CD8-positive, alpha-beta memory T cell (primary cell): ENCODE measurements at regions not wholly inside any gene's neighbourhood (a gene's known extent, or its start where the extent isn't known, plus 50 kb on each side); places are given as distances from the start of the nearest gene placed in this dataset.

Experiments
- CTCF ChIA-PET: fragments of 350-600 bp; sonication (Branson Sonifier 250); formaldehyde crosslinking; loops from one replicate; lab custom pipeline; 2021; ENCODE audit warnings: antibody characterized with exemption; lab: Charles Lee
- POLR2A ChIA-PET: fragments of 350-600 bp; sonication (Branson Sonifier 250); formaldehyde crosslinking; loops from one replicate; lab custom pipeline; 2021; ENCODE audit warnings: antibody characterized with exemption; lab: Charles Lee
- DNase-seq, 5 donors: peaks; one replicate each; pipeline versions ENCODE4 v3.0.0 to v3.0.0-alpha.2; 2020 to 2022; ENCODE audit warnings: mixed read lengths in 1 of 5
- H3K27ac ChIP-seq: one replicate; pipeline ENCODE4 v1.7.0; 2013; ENCODE audit warnings: low read depth, mild to moderate bottlenecking, low read length, moderate library complexity
- H3K27me3 ChIP-seq: 2 replicates; pipeline ENCODE4 v1.7.0; 2013; ENCODE audit warnings: low read length, mild to moderate bottlenecking; ENCODE audit not compliant: insufficient read depth, poor library complexity, severe bottlenecking
- H3K36me3 ChIP-seq: 2 replicates; pipeline ENCODE4 v1.7.0; 2013; ENCODE audit warnings: mild to moderate bottlenecking, low read length, moderate library complexity; ENCODE audit not compliant: insufficient read depth
- H3K4me1 ChIP-seq: 2 replicates; pipeline ENCODE4 v1.7.0; 2013; ENCODE audit warnings: mild to moderate bottlenecking, low read length, moderate library complexity; ENCODE audit not compliant: insufficient read depth
- H3K4me3 ChIP-seq: 2 replicates; pipeline ENCODE4 v1.7.0; 2013; ENCODE audit warnings: mild to moderate bottlenecking, low read length
- H3K9me3 ChIP-seq: 2 replicates; pipeline ENCODE4 v1.7.0; 2013; ENCODE audit warnings: mild to moderate bottlenecking, low read length
- H3K27ac Mint-ChIP-seq, 8 donors: one replicate each; pipeline ENCODE4 v1.8.0; 2020 to 2021; ENCODE audit warnings: mixed read lengths in 8 of 8, mild to moderate bottlenecking in 6 of 8, inconsistent platforms in 3 of 8, moderate library complexity in 3 of 8
- H3K27me3 Mint-ChIP-seq, 2 donors: one replicate each; pipeline ENCODE4 v1.8.0; 2020 to 2021; ENCODE audit warnings: mixed read lengths in 2 of 2, mild to moderate bottlenecking in 1 of 2, moderate library complexity in 1 of 2
- H3K36me3 Mint-ChIP-seq, 3 donors: one replicate each; pipeline ENCODE4 v1.8.0; 2020 to 2021; ENCODE audit warnings: mixed read lengths in 3 of 3, inconsistent platforms in 1 of 3, mild to moderate bottlenecking in 1 of 3
- H3K4me1 Mint-ChIP-seq, 3 donors: one replicate each; pipeline ENCODE4 v1.8.0; 2020 to 2021; ENCODE audit warnings: mixed read lengths in 3 of 3, inconsistent platforms in 1 of 3, mild to moderate bottlenecking in 1 of 3
- H3K4me3 Mint-ChIP-seq, 7 donors: one replicate each; pipeline ENCODE4 v1.8.0; 2020 to 2021; ENCODE audit warnings: mixed read lengths in 7 of 7, mild to moderate bottlenecking in 6 of 7, moderate library complexity in 4 of 7, inconsistent platforms in 2 of 7
- H3K9me3 Mint-ChIP-seq, 5 donors: one replicate each; pipeline ENCODE4 v1.8.0; 2020 to 2022; ENCODE audit warnings: mixed read lengths in 5 of 5, mild to moderate bottlenecking in 3 of 5, moderate library complexity in 2 of 5, inconsistent platforms in 1 of 5

- Mint-ChIP-seq H3K36me3 (no peaks in the 10 kb centered on the region), H3K27me3 (peaks cover 0 to 30% of the 10 kb centered on the region in 2 donors), H3K27ac (no peak overlapping the region), H3K9me3 (no peaks in the 10 kb centered on the region), H3K4me1 (no peaks in the 10 kb centered on the region), H3K4me3 (no peak overlapping the region)
- no peaks in the 10 kb centered on the region for H3K9me3 ChIP-seq
- CTCF ChIA-PET, result no interaction called here
- H3K27ac ChIP-seq, result no peak overlapping the region
- H3K4me1 ChIP-seq, result no peaks in the 10 kb centered on the region
- H3K27me3 ChIP-seq, result no peaks in the 10 kb centered on the region
- no peak overlapping the region for H3K4me3 ChIP-seq
- no peak for DNase-seq
- H3K36me3 ChIP-seq, result no peaks in the 10 kb centered on the region
- POLR2A ChIA-PET, result no interaction called here
These were observed 551.6 kb upstream of the AMELY start for GRCh38 chrY:7463196-7463595.

- no peaks in the 10 kb centered on the region for H3K4me1 Mint-ChIP-seq
- Histone ChIP-seq H3K9me3 (no peaks in the 10 kb centered on the region), H3K36me3 (no peaks in the 10 kb centered on the region), H3K27ac (no peak overlapping the region), H3K4me1 (no peaks in the 10 kb centered on the region), H3K27me3 (no peaks in the 10 kb centered on the region), H3K4me3 (no peak overlapping the region)
- no peaks in the 10 kb centered on the region for H3K36me3 Mint-ChIP-seq
- ChIA-PET POLR2A (no interaction called here), CTCF (no interaction called here)
- H3K4me3 Mint-ChIP-seq, result no peak overlapping the region
- H3K27me3 Mint-ChIP-seq, result peaks cover 0 to 30% of the 10 kb centered on the region in 2 donors
- H3K27ac Mint-ChIP-seq, result no peak overlapping the region
- no peaks in the 10 kb centered on the region for H3K9me3 Mint-ChIP-seq
- no peak for DNase-seq
These were observed 551.1 kb upstream of the AMELY start for GRCh38 chrY:7462657-7463056.

- Mint-ChIP-seq H3K4me3 (no peak overlapping the region), H3K36me3 (no peaks in the 10 kb centered on the region), H3K27me3 (peaks cover 0 to 30% of the 10 kb centered on the region in 2 donors), H3K4me1 (no peaks in the 10 kb centered on the region), H3K27ac (no peak overlapping the region), H3K9me3 (no peaks in the 10 kb centered on the region)
- Histone ChIP-seq H3K4me1 (no peaks in the 10 kb centered on the region), H3K36me3 (no peaks in the 10 kb centered on the region), H3K4me3 (no peak overlapping the region), H3K9me3 (no peaks in the 10 kb centered on the region), H3K27ac (no peak overlapping the region), H3K27me3 (no peaks in the 10 kb centered on the region)
- ChIA-PET POLR2A (no interaction called here), CTCF (no interaction called here)
- no peak for DNase-seq
These were observed 550.4 kb upstream of the AMELY start for GRCh38 chrY:7461873-7462525.

GRCh38 chrY:7459802-7460201, 548.2 kb upstream of the AMELY start:
- Mint-ChIP-seq H3K27ac (no peak overlapping the region), H3K27me3 (peaks cover 0 to 28% of the 10 kb centered on the region in 2 donors), H3K4me1 (no peaks in the 10 kb centered on the region), H3K36me3 (no peaks in the 10 kb centered on the region), H3K9me3 (no peaks in the 10 kb centered on the region), H3K4me3 (no peak overlapping the region)
- ChIA-PET CTCF (no interaction called here), POLR2A (no interaction called here)
- H3K4me1 ChIP-seq, result no peaks in the 10 kb centered on the region
- H3K27ac ChIP-seq, result no peak overlapping the region
- no peak overlapping the region for H3K4me3 ChIP-seq
- no peak for DNase-seq
- H3K36me3 ChIP-seq, result no peaks in the 10 kb centered on the region
- no peaks in the 10 kb centered on the region for H3K9me3 ChIP-seq
- H3K27me3 ChIP-seq, result no peaks in the 10 kb centered on the region

GRCh38 chrY:7458301-7459078, 546.9 kb upstream of the AMELY start:
- Histone ChIP-seq H3K27ac (no peak overlapping the region), H3K4me3 (no peak overlapping the region), H3K9me3 (no peaks in the 10 kb centered on the region), H3K36me3 (no peaks in the 10 kb centered on the region), H3K4me1 (no peaks in the 10 kb centered on the region), H3K27me3 (no peaks in the 10 kb centered on the region)
- Mint-ChIP-seq H3K9me3 (no peaks in the 10 kb centered on the region), H3K27me3 (peaks cover 0 to 27% of the 10 kb centered on the region in 2 donors), H3K4me3 (no peak overlapping the region), H3K27ac (no peak overlapping the region), H3K36me3 (no peaks in the 10 kb centered on the region), H3K4me1 (no peaks in the 10 kb centered on the region)
- POLR2A ChIA-PET, result no interaction called here
- DNase-seq, result no peak
- CTCF ChIA-PET, result no interaction called here

- H3K4me3 ChIP-seq, result no peak overlapping the region
- H3K9me3 ChIP-seq, result no peaks in the 10 kb centered on the region
- H3K4me3 Mint-ChIP-seq, result no peak overlapping the region
- H3K27ac Mint-ChIP-seq, result no peak overlapping the region
- ChIA-PET POLR2A (no interaction called here), CTCF (no interaction called here)
- H3K4me1 ChIP-seq, result no peaks in the 10 kb centered on the region
- no peaks in the 10 kb centered on the region for H3K36me3 ChIP-seq
- H3K27ac ChIP-seq, result no peak overlapping the region
- no peaks in the 10 kb centered on the region for H3K9me3 Mint-ChIP-seq
- peaks cover 0 to 31% of the 10 kb centered on the region in 2 donors for H3K27me3 Mint-ChIP-seq
- H3K27me3 ChIP-seq, result no peaks in the 10 kb centered on the region
- no peaks in the 10 kb centered on the region for H3K4me1 Mint-ChIP-seq
- H3K36me3 Mint-ChIP-seq, result no peaks in the 10 kb centered on the region
- no peak for DNase-seq
These were observed 545.9 kb upstream of the AMELY start for GRCh38 chrY:7457286-7458015.

- H3K4me1 Mint-ChIP-seq, result no peaks in the 10 kb centered on the region
- H3K27ac Mint-ChIP-seq, result no peak overlapping the region
- DNase-seq, result no peak
- ChIA-PET POLR2A (no interaction called here), CTCF (no interaction called here)
- no peaks in the 10 kb centered on the region for H3K4me1 ChIP-seq
- no peaks in the 10 kb centered on the region for H3K9me3 ChIP-seq
- no peaks in the 10 kb centered on the region for H3K27me3 ChIP-seq
- H3K27me3 Mint-ChIP-seq, result peaks cover 0 to 27% of the 10 kb centered on the region in 2 donors
- no peak overlapping the region for H3K27ac ChIP-seq
- no peaks in the 10 kb centered on the region for H3K36me3 ChIP-seq
- no peak overlapping the region for H3K4me3 ChIP-seq
- no peak overlapping the region for H3K4me3 Mint-ChIP-seq
- no peaks in the 10 kb centered on the region for H3K36me3 Mint-ChIP-seq
- H3K9me3 Mint-ChIP-seq, result no peaks in the 10 kb centered on the region
These were observed 544.1 kb upstream of the AMELY start for GRCh38 chrY:7455626-7456025.

GRCh38 chrY:7453336-7453735, 541.8 kb upstream of the AMELY start:
- Histone ChIP-seq H3K4me3 (no peak overlapping the region), H3K27ac (no peak overlapping the region), H3K4me1 (no peaks in the 10 kb centered on the region), H3K27me3 (no peaks in the 10 kb centered on the region), H3K9me3 (no peaks in the 10 kb centered on the region), H3K36me3 (no peaks in the 10 kb centered on the region)
- H3K9me3 Mint-ChIP-seq, result no peaks in the 10 kb centered on the region
- ChIA-PET POLR2A (no interaction called here), CTCF (no interaction called here)
- H3K27me3 Mint-ChIP-seq, result peaks cover 0 to 22% of the 10 kb centered on the region in 2 donors
- no peak overlapping the region for H3K27ac Mint-ChIP-seq
- no peaks in the 10 kb centered on the region for H3K36me3 Mint-ChIP-seq
- H3K4me1 Mint-ChIP-seq, result no peaks in the 10 kb centered on the region
- no peak overlapping the region for H3K4me3 Mint-ChIP-seq
- DNase-seq, result no peak
